Activated CD4-positive, alpha-beta memory T cell treated with anti-CD3 and anti-CD28 coated beads for 36 hours (primary cell): ENCODE measurements at regions not wholly inside any gene's neighbourhood (a gene's known extent, or its start where the extent isn't known, plus 50 kb on each side); places are given as distances from the start of the nearest gene placed in this dataset.

ENCODE experiments used
- CTCF ChIA-PET: fragments of 350-600 bp; sonication (Branson Sonifier 250); formaldehyde crosslinking; loops from one replicate; lab custom pipeline; 2021; ENCODE audit warnings: antibody characterized with exemption, inconsistent platforms; lab: Charles Lee
- POLR2A ChIA-PET: fragments of 350-600 bp; sonication (Branson Sonifier 250); formaldehyde crosslinking; loops from one replicate; lab custom pipeline; 2021; ENCODE audit warnings: antibody characterized with exemption; lab: Charles Lee
- DNase-seq: peaks from one replicate; pipeline ENCODE4 v3.0.0-alpha.2; 2020
- H3K27ac Mint-ChIP-seq: one replicate; pipeline ENCODE4 v1.8.0; 2021; ENCODE audit warnings: mixed read lengths
- H3K27me3 Mint-ChIP-seq: one replicate; pipeline ENCODE4 v1.8.0; 2021; ENCODE audit warnings: mixed read lengths
- H3K36me3 Mint-ChIP-seq: one replicate; pipeline ENCODE4 v1.8.0; 2021; ENCODE audit warnings: mixed read lengths
- H3K4me1 Mint-ChIP-seq: one replicate; pipeline ENCODE4 v1.8.0; 2021; ENCODE audit warnings: low read depth, mixed read lengths
- H3K4me3 Mint-ChIP-seq: one replicate; pipeline ENCODE4 v1.8.0; 2021; ENCODE audit warnings: mild to moderate bottlenecking, mixed read lengths
- H3K9me3 Mint-ChIP-seq: one replicate; pipeline ENCODE4 v1.8.0; 2021; ENCODE audit warnings: mixed read lengths
- intact Hi-C: fragments of 100-400 bp; cut with micrococcal nuclease; formaldehyde crosslinking; loops from one replicate; pipeline ENCODE4 v1.15.1; 2023

DNA sequence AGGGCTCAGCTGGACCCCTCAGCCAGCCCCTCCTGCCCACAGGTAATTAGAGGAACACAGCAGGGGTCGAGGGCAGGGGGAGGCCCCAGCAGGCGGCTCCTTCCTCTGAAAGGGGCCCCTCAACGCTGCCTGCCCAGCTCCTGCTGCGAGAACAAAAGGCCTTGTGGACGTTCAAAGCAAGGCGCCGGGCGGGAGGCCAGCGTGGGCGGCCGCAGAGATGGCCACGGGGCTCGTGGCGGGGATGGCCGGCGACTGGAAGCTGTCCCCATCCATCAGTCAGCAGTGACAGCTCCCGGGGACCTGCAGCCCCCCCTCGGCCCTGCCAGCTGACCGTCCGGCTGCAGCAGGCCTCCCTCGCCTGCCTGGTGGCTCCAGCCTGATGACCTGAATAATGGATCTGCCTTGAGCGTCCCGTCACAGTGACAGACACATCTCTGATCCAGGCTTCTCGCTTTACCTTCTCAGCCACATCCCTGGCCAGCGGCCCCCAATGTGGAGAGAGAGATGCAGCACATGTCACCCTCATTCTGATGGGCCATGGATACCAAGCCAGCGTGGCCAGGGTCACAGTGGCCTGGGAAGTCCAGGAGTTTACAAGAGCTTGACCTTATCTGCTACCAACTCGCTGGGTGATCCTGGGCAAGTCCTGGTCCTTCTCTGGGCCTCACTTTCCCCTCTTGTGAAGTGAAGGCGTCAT lies 159.3 kb downstream of the MN1 start:
- intact Hi-C loops, result no loop called here
- ChIA-PET CTCF (no interaction called here), POLR2A (no interaction called here)
- Mint-ChIP-seq H3K27ac (no peak overlapping the region), H3K4me3 (no peak overlapping the region), H3K27me3 (no peaks in the 10 kb centered on the region), H3K36me3 (no peaks in the 10 kb centered on the region), H3K4me1 (no peaks in the 10 kb centered on the region), H3K9me3 (no peaks in the 10 kb centered on the region)
- DNase-seq, result no peak

DNA sequence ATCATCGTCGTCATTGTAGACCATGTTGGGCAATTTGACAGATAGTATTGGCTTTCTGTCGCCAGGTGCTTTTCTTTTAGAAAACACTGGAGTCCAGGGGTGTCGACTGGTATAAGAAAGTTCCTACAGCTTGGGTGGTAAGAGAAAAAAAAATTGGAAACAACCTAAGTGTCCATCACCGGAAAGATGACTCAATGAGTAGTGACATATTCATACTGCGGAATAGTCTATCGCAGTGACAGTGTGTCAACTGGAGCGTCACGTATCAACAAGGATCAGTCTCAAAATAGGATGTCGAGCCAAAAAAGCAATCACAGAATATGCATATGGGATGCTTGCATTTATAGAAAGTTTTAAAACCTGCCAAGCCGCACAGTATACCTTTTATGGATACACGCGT lies 157.6 kb downstream of the MN1 start:
- Mint-ChIP-seq H3K9me3 (no peaks in the 10 kb centered on the region), H3K27ac (no peak overlapping the region), H3K27me3 (no peaks in the 10 kb centered on the region), H3K4me3 (no peak overlapping the region), H3K4me1 (no peaks in the 10 kb centered on the region), H3K36me3 (no peaks in the 10 kb centered on the region)
- ChIA-PET POLR2A (no interaction called here), CTCF (no interaction called here)
- intact Hi-C loops, result no loop called here
- no peak for DNase-seq

DNA sequence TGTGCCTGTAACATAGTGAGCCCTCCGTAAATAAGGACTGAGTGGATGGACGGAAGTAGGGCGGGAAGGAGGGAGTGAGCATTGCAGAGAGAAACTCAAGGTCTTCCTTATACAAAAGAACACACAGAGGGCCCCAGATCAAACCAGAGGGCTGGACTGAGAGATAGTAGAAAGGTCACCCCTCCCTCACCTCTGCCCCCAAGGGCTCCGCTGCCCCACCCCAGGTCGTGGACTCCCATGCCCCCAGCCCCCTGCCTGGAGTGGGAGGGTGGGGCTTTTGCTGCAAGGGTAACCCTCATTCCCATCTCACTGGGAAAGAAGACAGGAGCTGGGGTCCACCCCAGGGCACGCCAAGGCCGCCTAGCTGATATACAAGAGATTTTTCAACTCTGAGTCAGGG lies 157.0 kb downstream of the MN1 start:
- Mint-ChIP-seq H3K4me1 (no peaks in the 10 kb centered on the region), H3K27ac (no peak overlapping the region), H3K27me3 (no peaks in the 10 kb centered on the region), H3K9me3 (no peaks in the 10 kb centered on the region), H3K36me3 (no peaks in the 10 kb centered on the region), H3K4me3 (no peak overlapping the region)
- POLR2A ChIA-PET, result no interaction called here
- CTCF ChIA-PET, result no interaction called here
- no peak for DNase-seq
- intact Hi-C loops, result no loop called here

DNA sequence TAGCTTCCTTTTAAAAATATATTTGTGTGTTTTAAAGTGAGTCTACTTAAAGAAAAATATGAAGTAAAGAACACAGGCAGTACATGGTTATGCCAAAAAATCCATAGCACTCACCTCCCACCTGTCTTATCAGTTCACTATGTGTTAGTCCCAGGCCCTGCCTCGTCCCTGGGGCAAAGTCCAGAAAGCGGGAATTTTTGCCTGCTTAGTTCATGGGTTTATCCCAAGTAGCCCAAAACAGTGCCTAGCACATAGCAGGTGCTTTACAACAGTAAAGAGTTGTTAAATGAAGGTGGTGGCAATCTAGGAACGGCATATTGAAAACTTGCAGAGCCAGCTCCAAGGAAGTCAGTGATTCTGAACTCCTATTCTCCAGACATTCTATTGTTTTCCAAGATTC lies 154.0 kb downstream of the MN1 start:
- peaks cover 3% of the 10 kb centered on the region for H3K27me3 Mint-ChIP-seq
- H3K36me3 Mint-ChIP-seq, result no peaks in the 10 kb centered on the region
- CTCF ChIA-PET, result no interaction called here
- no peak overlapping the region for H3K27ac Mint-ChIP-seq
- H3K9me3 Mint-ChIP-seq, result no peaks in the 10 kb centered on the region
- H3K4me3 Mint-ChIP-seq, result no peak overlapping the region
- H3K4me1 Mint-ChIP-seq, result no peaks in the 10 kb centered on the region
- no peak for DNase-seq
- intact Hi-C loops, result no loop called here
- POLR2A ChIA-PET, result no interaction called here

DNA sequence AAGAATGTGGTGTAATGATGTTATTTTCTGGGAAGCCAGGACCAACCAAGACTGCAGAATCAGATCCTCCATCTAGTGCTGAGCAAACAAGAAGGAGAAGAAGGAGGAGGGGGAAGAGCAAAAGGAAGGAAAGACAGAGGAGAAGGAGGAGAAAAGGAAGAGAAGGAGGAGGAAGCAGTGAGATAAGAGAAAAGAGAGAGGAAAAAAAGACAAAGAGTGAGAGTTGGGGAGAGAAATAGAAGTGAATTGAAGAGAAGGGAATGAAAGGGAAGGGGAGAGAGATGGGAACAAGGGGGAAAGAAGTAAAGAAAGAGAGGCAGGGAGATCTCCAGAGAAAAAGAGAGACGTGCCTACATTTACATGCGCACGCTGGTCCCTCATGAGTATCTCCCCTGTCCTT lies 153.5 kb downstream of the MN1 start:
- POLR2A ChIA-PET, result no interaction called here
- Mint-ChIP-seq H3K27ac (no peak overlapping the region), H3K9me3 (no peaks in the 10 kb centered on the region), H3K4me3 (no peak overlapping the region), H3K36me3 (no peaks in the 10 kb centered on the region), H3K4me1 (no peaks in the 10 kb centered on the region), H3K27me3 (peaks cover 3% of the 10 kb centered on the region)
- CTCF ChIA-PET, result no interaction called here
- no peak for DNase-seq
- intact Hi-C loops, result no loop called here

DNA sequence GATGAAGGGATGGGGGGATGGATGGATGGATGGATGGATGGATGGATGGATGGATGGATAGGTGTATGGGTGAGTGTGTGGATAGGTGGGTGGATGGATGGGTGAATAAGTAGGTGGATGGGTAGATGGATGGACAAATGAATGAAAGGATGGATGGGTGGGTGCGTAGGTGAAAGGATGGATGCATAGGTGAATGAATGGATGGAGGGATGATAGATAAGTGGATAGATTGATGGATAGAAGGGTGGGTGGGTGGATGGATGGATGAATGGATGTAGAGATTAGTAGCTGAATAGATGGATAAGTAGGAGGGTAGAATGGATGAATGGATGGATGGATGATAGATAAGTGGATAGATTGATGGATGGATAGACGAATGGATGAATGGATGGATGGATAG lies 152.7 kb downstream of the MN1 start:
- Mint-ChIP-seq H3K9me3 (no peaks in the 10 kb centered on the region), H3K4me3 (no peak overlapping the region), H3K4me1 (no peaks in the 10 kb centered on the region), H3K27me3 (peaks cover 3% of the 10 kb centered on the region), H3K36me3 (no peaks in the 10 kb centered on the region), H3K27ac (no peak overlapping the region)
- CTCF ChIA-PET, result no interaction called here
- DNase-seq, result no peak
- intact Hi-C loops, result no loop called here
- POLR2A ChIA-PET, result no interaction called here

DNA sequence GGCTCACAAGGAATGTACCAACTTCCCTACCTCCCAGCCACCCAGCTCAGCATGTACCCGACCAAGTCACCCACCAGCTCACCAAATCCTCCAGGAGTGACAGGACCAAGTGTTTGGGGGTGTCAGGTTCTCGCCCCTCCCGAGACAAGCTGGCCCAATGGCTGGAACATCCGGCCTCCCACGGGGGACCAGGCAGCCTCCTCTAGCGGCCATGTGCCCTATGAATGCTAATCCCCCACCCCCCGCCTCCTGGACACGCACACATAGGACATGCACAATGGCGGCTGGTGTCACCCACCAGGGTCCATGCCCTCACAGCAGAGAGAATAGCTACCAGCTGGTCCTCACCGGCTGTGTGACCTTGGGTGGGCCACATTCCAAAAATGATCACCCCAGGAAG lies 151.0 kb downstream of the MN1 start:
- Mint-ChIP-seq H3K4me3 (no peak overlapping the region), H3K27ac (no peak overlapping the region), H3K36me3 (no peaks in the 10 kb centered on the region), H3K27me3 (peaks cover 3% of the 10 kb centered on the region), H3K4me1 (no peaks in the 10 kb centered on the region), H3K9me3 (peaks cover 2% of the 10 kb centered on the region)
- DNase-seq, result no peak
- ChIA-PET CTCF (no interaction called here), POLR2A (no interaction called here)
- intact Hi-C loops, result no loop called here

DNA sequence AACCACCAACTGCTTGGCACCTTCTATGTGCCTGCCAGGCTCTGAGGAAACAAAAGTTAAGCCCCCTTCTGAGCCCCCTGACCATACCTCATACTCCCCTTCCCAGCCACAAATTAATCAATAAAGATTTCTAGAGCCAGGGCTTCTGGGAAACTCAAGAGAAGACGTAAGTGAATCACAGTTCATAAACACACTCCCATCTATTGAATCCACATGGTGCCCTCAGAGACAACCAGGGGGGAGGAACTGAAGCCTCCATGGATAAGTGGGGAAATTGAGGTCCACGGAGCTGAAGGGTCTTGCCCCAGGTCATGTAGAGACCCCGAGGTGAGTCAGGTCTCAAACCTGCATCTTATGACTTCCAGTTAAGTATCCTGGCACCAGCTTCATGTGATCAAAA lies 150.6 kb downstream of the MN1 start:
- no peak for DNase-seq
- Mint-ChIP-seq H3K4me3 (no peak overlapping the region), H3K9me3 (peaks cover 5% of the 10 kb centered on the region), H3K27ac (no peak overlapping the region), H3K36me3 (no peaks in the 10 kb centered on the region), H3K4me1 (no peaks in the 10 kb centered on the region), H3K27me3 (peaks cover 3% of the 10 kb centered on the region)
- POLR2A ChIA-PET, result no interaction called here
- intact Hi-C loops, result no loop called here
- CTCF ChIA-PET, result no interaction called here

DNA sequence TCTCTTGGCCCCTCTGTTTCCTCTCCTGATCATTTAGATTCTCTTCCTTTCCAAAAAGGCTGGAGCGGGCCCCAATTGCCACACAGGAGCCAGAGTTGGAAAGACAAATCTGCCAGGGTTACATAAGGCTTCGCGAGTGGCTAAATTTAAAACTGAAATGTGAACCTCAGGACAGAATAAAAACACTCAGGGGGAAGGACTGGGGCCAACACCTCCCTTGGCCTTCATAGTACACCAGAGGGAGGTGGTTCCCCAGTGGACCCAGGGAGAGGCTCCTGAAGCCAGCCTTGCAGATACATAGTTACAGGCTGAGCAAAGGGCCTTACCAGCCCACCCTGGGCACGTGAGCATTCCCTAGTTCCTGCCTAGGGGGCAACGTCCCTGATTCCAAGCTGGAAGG lies 150.1 kb downstream of the MN1 start:
- peaks cover 3% of the 10 kb centered on the region for H3K27me3 Mint-ChIP-seq
- H3K4me1 Mint-ChIP-seq, result no peaks in the 10 kb centered on the region
- POLR2A ChIA-PET, result no interaction called here
- CTCF ChIA-PET, result no interaction called here
- no peaks in the 10 kb centered on the region for H3K36me3 Mint-ChIP-seq
- H3K4me3 Mint-ChIP-seq, result no peak overlapping the region
- no peak overlapping the region for H3K27ac Mint-ChIP-seq
- no peak for DNase-seq
- peaks cover 10% of the 10 kb centered on the region for H3K9me3 Mint-ChIP-seq
- intact Hi-C loops, result no loop called here

DNA sequence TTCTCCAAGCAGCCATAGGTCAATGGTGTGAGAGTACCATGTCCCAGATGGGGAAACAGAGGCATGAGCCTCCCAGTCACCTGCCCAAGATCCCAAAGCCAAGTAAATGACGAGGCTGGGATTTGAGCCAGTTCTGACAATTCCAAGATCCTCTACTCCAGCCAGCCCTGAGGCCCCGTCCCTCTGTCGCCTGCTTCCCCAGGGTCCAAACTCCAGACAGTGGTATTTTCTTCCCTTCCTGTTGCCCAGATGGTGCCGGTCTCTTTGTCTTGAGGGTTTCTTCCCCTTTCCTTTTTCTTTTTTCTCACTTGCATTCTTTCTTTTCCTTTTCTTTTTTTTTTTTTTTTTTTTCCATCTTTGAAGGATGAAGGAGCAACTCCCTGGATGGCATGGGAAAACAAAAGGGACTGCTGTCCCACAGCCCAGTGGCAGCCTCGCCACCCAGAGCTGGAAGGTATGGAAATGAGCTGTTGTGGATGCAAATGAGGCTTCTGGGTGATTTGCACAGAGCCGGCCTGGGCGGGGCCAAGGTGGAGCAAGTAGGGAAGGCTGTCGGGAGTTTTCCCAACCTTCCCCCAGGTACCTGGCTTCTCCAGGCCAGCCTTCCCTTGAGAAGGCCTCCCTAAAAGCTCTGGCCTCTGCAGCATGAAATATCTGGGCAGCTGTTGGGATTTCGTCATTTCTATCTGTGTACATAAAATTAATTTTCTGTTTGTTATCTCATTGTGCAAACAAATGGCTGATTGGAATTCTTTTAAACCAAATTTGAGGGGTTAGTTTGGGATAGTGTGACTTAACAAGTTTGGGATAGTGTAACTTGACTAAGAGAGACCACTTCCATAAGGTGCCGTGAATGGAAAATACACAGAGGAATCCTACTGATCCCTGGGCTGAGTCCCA lies 146.8 kb downstream of the MN1 start:
- intact Hi-C loops, result no loop called here
- Mint-ChIP-seq H3K27me3 (peaks cover 3% of the 10 kb centered on the region), H3K36me3 (no peaks in the 10 kb centered on the region), H3K4me1 (no peaks in the 10 kb centered on the region), H3K4me3 (no peak overlapping the region), H3K9me3 (peaks cover 18% of the 10 kb centered on the region), H3K27ac (no peak overlapping the region)
- ChIA-PET CTCF (no interaction called here), POLR2A (no interaction called here)
- DNase-seq, result no peak

DNA sequence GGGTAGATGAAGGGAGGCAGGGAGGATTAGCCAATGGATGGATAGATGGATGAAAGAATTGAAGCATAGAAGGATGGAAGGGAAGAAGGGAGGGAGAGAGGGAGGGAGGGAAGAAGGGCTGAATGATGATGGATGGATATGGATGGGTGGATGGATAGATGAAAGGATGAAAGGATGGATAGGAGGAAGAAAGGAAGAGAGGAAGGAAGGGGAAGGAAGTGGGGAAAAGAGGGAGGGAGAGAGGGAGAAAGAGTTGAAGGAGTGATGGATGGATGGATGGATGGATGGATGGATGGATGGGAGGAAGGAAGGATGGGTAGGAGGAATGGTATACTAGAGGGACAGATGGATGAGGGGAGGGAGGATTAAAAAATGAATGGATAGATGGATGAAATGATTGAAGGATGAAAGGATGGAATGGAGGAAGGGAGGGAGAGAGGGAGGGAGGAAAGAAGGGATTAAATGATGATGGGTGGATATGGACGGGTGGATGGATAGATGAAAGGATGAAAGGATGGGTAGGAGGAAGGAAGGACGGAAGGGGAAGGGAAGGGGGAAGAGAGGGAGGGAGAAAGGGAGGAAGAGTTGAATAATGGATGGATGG lies 145.9 kb downstream of the MN1 start:
- no peak for DNase-seq
- no peak overlapping the region for H3K4me3 Mint-ChIP-seq
- H3K27me3 Mint-ChIP-seq, result peaks cover 3% of the 10 kb centered on the region
- no peak overlapping the region for H3K27ac Mint-ChIP-seq
- ChIA-PET CTCF (no interaction called here), POLR2A (no interaction called here)
- no peaks in the 10 kb centered on the region for H3K4me1 Mint-ChIP-seq
- no peaks in the 10 kb centered on the region for H3K36me3 Mint-ChIP-seq
- H3K9me3 Mint-ChIP-seq, result peaks cover 18% of the 10 kb centered on the region
- intact Hi-C loops, result no loop called here

DNA sequence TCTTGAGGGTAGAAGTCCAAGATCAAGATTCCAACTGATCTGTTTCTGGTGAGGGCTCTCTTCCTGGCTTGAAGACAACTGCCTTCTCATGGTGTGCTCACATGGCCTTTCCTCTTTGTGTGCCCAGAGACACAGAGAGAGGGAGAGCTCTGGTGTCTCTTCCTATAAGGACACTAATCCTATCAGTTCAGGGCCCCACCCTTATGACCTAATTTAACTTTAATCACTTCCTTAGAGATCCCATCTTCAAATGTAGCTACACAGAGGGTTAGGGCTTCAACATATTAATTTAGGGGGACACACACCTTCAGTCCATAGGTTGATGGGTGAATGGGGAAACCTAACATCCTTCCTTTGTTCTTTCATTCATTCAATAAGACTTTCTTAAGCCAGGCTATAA lies 144.6 kb downstream of the MN1 start:
- ChIA-PET CTCF (no interaction called here), POLR2A (no interaction called here)
- no peak overlapping the region for H3K27ac Mint-ChIP-seq
- intact Hi-C loops, result no loop called here
- no peak for DNase-seq
- no peaks in the 10 kb centered on the region for H3K27me3 Mint-ChIP-seq
- no peaks in the 10 kb centered on the region for H3K4me1 Mint-ChIP-seq
- peaks cover 18% of the 10 kb centered on the region for H3K9me3 Mint-ChIP-seq
- no peaks in the 10 kb centered on the region for H3K36me3 Mint-ChIP-seq
- no peak overlapping the region for H3K4me3 Mint-ChIP-seq
